Fibroblast of lung (primary cell): ENCODE measurements at regions not wholly inside any gene's neighbourhood (a gene's known extent, or its start where the extent isn't known, plus 50 kb on each side); places are given as distances from the start of the nearest gene placed in this dataset.
A peak's percentile ranks its signal among the peaks of the same experiment; 100 is the strongest.

Experiments
- DNase-seq, 2 donors: peaks; one replicate each; pipeline versions ENCODE4 v3.0.0 to v3.0.0-alpha.2; 2010; ENCODE audit warnings: low read depth in 2 of 2
- H2AFZ ChIP-seq: 2 replicates; pipeline ENCODE4 v1.5.1; 2012; ENCODE audit warnings: low read length, control low read depth, inconsistent platforms
- H3K27ac ChIP-seq: 2 replicates; pipeline ENCODE4 v1.5.1; 2011; ENCODE audit warnings: low read length, control low read depth; ENCODE audit not compliant: insufficient read depth
- H3K27me3 ChIP-seq: 2 replicates; pipeline ENCODE4 v1.5.1; 2011; ENCODE audit warnings: mild to moderate bottlenecking, low read length; ENCODE audit not compliant: control insufficient read depth, insufficient read depth
- H3K36me3 ChIP-seq: 2 replicates; pipeline ENCODE4 v1.5.1; 2011; ENCODE audit warnings: low read length; ENCODE audit not compliant: control insufficient read depth, insufficient read depth
- H3K4me1 ChIP-seq: 2 replicates; pipeline ENCODE4 v1.5.1; 2011; ENCODE audit warnings: low read length; ENCODE audit not compliant: control insufficient read depth, insufficient read depth; ENCODE audit errors: extremely low read depth
- H3K4me2 ChIP-seq: 2 replicates; pipeline ENCODE4 v1.5.1; 2011; ENCODE audit warnings: low read length, control low read depth; ENCODE audit not compliant: insufficient read depth; ENCODE audit errors: extremely low read depth
- H3K4me3 ChIP-seq, 4 experiments: fragments of 200-600 bp in 1 of 4; sonication (generic) in 1 of 4; replicated peaks in 1 of 4; 2 replicates each; pipeline ENCODE4 v1.5.1; 2011 to 2016; ENCODE audit warnings: low read length in 4 of 4, low read depth in 3 of 4, mild to moderate bottlenecking in 3 of 4, control low read depth in 2 of 4, inconsistent platforms in 1 of 4, mixed read lengths in 1 of 4; ENCODE audit not compliant: insufficient read depth in 1 of 4; ENCODE audit errors: control extremely low read depth in 1 of 4
- H3K79me2 ChIP-seq: 2 replicates; pipeline ENCODE4 v1.5.1; 2012; ENCODE audit warnings: mild to moderate bottlenecking, low read length, inconsistent platforms; ENCODE audit not compliant: control insufficient read depth, insufficient read depth
- H3K9ac ChIP-seq: 2 replicates; pipeline ENCODE4 v1.5.1; 2011; ENCODE audit warnings: mild to moderate bottlenecking, low read length, control low read depth; ENCODE audit not compliant: insufficient read depth
- H3K9me3 ChIP-seq: 2 replicates; pipeline ENCODE4 v1.5.1; 2012; ENCODE audit warnings: low read depth, low read length; ENCODE audit not compliant: control insufficient read depth, insufficient read depth
- H4K20me1 ChIP-seq: 2 replicates; pipeline ENCODE4 v1.5.1; 2011; ENCODE audit warnings: low read length; ENCODE audit not compliant: control insufficient read depth, insufficient read depth; ENCODE audit errors: extremely low read depth
- EZH2 ChIP-seq: IDR thresholded peaks from 2 replicates; pipeline ENCODE4 v1.5.1; 2012; ENCODE audit warnings: low read length, control low read depth, mild to moderate bottlenecking; ENCODE audit errors: missing control alignments
- TF ChIP-seq, protein P1 (sequence below), 2 donors: IDR thresholded peaks in 1 of 2; conservative IDR thresholded peaks in 1 of 2; 1 replicate in 1 of 2; 2 replicates in 1 of 2; pipeline ENCODE4 v1.5.1; 2011 to 2012; ENCODE audit warnings: low read length in 2 of 2, control low read depth in 1 of 2, inconsistent platforms in 1 of 2, low read depth in 1 of 2, mild to moderate bottlenecking in 1 of 2

DNA sequence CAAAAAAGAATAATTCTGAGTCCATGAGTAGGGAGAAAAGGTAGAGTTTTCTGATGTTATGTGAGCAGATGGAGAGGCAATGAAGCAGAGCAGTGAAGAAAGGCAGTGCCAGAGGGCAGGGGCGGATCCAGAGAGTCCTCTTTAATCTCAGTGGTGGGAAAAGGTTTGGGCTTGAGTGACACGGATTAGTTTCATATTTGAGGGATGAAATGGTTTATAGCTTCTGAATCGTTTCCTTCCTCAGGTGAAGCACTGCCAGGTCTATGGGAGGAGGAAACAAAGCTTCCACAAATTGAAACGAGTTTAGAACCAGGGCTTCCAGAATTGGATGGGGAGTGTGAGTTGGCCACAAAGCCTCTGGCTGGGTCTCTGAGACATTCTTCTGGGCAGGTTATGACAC lies 517.0 kb upstream of the PAPPA start:
- H3K36me3 ChIP-seq: no peaks in the 10 kb centered on the region
- H3K27me3 ChIP-seq: no peaks in the 10 kb centered on the region
- no peak overlapping the region for H3K27ac ChIP-seq
- DNase-seq: no peak
- no peak overlapping the region for H3K9ac ChIP-seq
- no peaks in the 10 kb centered on the region for H3K79me2 ChIP-seq
- peaks cover 5% of the 10 kb centered on the region for H3K4me1 ChIP-seq
- H2AFZ ChIP-seq: no peak overlapping the region
- H3K4me2 ChIP-seq: no peak overlapping the region
- no peak overlapping the region for H3K4me3 ChIP-seq
- no peaks in the 10 kb centered on the region for H4K20me1 ChIP-seq
- no peaks in the 10 kb centered on the region for H3K9me3 ChIP-seq
- TF ChIP-seq EZH2: no peak
- TF ChIP-seq, protein P1, sequence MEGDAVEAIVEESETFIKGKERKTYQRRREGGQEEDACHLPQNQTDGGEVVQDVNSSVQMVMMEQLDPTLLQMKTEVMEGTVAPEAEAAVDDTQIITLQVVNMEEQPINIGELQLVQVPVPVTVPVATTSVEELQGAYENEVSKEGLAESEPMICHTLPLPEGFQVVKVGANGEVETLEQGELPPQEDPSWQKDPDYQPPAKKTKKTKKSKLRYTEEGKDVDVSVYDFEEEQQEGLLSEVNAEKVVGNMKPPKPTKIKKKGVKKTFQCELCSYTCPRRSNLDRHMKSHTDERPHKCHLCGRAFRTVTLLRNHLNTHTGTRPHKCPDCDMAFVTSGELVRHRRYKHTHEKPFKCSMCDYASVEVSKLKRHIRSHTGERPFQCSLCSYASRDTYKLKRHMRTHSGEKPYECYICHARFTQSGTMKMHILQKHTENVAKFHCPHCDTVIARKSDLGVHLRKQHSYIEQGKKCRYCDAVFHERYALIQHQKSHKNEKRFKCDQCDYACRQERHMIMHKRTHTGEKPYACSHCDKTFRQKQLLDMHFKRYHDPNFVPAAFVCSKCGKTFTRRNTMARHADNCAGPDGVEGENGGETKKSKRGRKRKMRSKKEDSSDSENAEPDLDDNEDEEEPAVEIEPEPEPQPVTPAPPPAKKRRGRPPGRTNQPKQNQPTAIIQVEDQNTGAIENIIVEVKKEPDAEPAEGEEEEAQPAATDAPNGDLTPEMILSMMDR (conservative IDR thresholded peaks at IDR 0.05 in 1 of 2, IDR thresholded peaks at IDR 0.05 in 1 of 2; ENCODE audit: low read depth in 1 of 2, low read length in 2 of 2): no peak

DNA sequence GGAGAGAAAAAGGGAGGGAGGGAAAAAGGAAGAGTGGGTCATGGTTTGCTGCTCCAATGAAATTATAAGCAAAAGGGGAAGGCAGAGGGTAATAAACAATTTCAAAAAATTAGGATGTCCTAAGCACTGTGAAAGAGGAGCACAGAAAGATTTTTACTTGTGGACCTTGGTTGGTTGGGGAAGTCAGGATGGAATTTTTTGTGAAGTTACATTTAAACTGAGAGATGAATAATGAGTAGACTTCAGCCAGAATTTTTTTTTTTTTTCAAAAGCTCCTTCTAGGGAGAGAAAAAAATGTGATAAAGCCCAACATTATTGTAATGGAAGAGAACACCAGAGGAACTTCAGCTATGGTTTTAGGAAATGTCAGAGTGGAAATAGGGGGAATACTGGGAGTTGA lies 515.9 kb upstream of the PAPPA start:
- H3K9ac ChIP-seq: no peak overlapping the region
- no peak overlapping the region for H3K27ac ChIP-seq
- peaks cover 13% of the 10 kb centered on the region for H3K4me1 ChIP-seq
- H4K20me1 ChIP-seq: no peaks in the 10 kb centered on the region
- H3K4me2 ChIP-seq: no peak overlapping the region
- H2AFZ ChIP-seq: no peak overlapping the region
- H3K36me3 ChIP-seq: no peaks in the 10 kb centered on the region
- no peak for TF ChIP-seq EZH2
- TF ChIP-seq, protein P1 (conservative IDR thresholded peaks at IDR 0.05 in 1 of 2, IDR thresholded peaks at IDR 0.05 in 1 of 2; ENCODE audit: low read depth in 1 of 2, low read length in 2 of 2): no peak
- no peak overlapping the region for H3K4me3 ChIP-seq
- H3K27me3 ChIP-seq: no peaks in the 10 kb centered on the region
- DNase-seq: peak in 1 of 2 donors; percentile 43
- H3K79me2 ChIP-seq: no peaks in the 10 kb centered on the region
- H3K9me3 ChIP-seq: no peaks in the 10 kb centered on the region

DNA sequence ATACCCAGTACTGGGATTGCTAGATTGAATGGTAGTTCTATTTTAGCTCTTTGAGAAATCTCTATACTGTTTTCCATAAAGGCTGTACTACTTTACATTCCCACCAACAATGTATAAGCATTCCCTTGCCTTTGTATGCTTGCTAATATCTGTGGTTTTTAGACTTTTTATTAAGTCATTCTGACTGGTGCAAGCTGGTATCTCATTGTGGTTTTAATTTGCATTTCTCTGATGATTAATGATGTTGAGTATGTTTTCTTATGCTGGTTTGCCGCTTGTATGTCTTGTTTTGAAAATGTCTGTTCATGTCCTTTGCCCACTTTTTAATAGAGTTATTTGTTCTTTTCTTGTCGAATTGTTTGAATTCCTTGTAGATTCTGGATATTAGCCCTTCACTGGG lies 512.7 kb upstream of the PAPPA start:
- Histone ChIP-seq H3K4me2 (peak overlapping the region; percentile 48), H3K27me3 (no peaks in the 10 kb centered on the region), H4K20me1 (no peaks in the 10 kb centered on the region), H3K4me1 (peaks cover 16% of the 10 kb centered on the region), H2AFZ (no peak overlapping the region), H3K36me3 (no peaks in the 10 kb centered on the region), H3K9me3 (no peaks in the 10 kb centered on the region), H3K79me2 (no peaks in the 10 kb centered on the region), H3K9ac (no peak overlapping the region), H3K27ac (no peak overlapping the region), H3K4me3 (no peak overlapping the region)
- TF ChIP-seq, protein P1 (conservative IDR thresholded peaks at IDR 0.05 in 1 of 2, IDR thresholded peaks at IDR 0.05 in 1 of 2; ENCODE audit: low read depth in 1 of 2, low read length in 2 of 2): no peak
- TF ChIP-seq EZH2: no peak
- peak; percentile 81 to 94 for DNase-seq
